ENCODE measurements at regions not wholly inside any gene's neighbourhood (a gene's known extent, or its start where the extent isn't known, plus 50 kb on each side); places are given as distances from the start of the nearest gene placed in this dataset.

DNA sequence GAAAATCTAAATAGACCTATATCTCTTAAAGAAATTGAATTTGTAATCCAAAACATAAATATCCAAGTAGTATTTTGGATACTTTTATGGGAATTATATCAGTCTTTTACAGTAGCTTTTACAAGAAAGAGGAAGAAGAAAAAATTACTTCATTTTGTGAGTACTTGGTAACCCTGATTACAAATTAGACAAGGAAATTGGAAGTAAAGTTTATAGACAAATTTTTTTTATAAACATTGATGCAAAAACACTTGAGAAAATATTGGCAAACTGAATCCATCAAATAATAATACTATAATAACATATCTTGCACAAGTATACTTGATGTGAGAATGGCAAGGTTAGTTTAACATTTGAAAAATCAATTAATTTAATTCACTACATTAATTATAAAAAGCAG, 954.1 kb upstream of the MIR17HG start:
- TF ChIP-seq EZH2phosphoT487 (IDR thresholded peaks at IDR 0.05; ENCODE audit: low read depth, severe bottlenecking, unreplicated experiment) (no peak), EZH2 (IDR thresholded peaks at IDR 0.05; ENCODE audit: borderline replicate concordance) (no peak)
- TF ChIP-seq, protein P1, sequence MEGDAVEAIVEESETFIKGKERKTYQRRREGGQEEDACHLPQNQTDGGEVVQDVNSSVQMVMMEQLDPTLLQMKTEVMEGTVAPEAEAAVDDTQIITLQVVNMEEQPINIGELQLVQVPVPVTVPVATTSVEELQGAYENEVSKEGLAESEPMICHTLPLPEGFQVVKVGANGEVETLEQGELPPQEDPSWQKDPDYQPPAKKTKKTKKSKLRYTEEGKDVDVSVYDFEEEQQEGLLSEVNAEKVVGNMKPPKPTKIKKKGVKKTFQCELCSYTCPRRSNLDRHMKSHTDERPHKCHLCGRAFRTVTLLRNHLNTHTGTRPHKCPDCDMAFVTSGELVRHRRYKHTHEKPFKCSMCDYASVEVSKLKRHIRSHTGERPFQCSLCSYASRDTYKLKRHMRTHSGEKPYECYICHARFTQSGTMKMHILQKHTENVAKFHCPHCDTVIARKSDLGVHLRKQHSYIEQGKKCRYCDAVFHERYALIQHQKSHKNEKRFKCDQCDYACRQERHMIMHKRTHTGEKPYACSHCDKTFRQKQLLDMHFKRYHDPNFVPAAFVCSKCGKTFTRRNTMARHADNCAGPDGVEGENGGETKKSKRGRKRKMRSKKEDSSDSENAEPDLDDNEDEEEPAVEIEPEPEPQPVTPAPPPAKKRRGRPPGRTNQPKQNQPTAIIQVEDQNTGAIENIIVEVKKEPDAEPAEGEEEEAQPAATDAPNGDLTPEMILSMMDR (IDR thresholded peaks at IDR 0.05; ENCODE audit: poor library complexity), result no peak
